Right ventricle myocardium superior (tissue), 1 donor: ENCODE measurements at regions not wholly inside any gene's neighbourhood (a gene's known extent, or its start where the extent isn't known, plus 50 kb on each side); places are given as distances from the start of the nearest gene placed in this dataset.
"Not testable (repeated sequence)": the region's sequence is repeated elsewhere in the genome, so short reads cannot be mapped to it uniquely, and the experiment has no call there.

Experiments used
- ATAC-seq: fragments of 200-7000 bp; cut with Tn5 transposase; one replicate; pipeline ENCODE4 v1.9.1; 2020; ENCODE audit warnings: mild to moderate bottlenecking; ENCODE audit not compliant: poor library complexity
- DNase-seq: peaks from one replicate; pipeline ENCODE4 v3.0.0-alpha.2; 2020
- intact Hi-C: fragments of 100-400 bp; cut with DNase I; formaldehyde crosslinking; loops from one replicate; pipeline ENCODE4 v1.11.2; 2022
- donor health status: DM: no; HTN: yes; CAD: no; lungs with severe emphysema.

DNA sequence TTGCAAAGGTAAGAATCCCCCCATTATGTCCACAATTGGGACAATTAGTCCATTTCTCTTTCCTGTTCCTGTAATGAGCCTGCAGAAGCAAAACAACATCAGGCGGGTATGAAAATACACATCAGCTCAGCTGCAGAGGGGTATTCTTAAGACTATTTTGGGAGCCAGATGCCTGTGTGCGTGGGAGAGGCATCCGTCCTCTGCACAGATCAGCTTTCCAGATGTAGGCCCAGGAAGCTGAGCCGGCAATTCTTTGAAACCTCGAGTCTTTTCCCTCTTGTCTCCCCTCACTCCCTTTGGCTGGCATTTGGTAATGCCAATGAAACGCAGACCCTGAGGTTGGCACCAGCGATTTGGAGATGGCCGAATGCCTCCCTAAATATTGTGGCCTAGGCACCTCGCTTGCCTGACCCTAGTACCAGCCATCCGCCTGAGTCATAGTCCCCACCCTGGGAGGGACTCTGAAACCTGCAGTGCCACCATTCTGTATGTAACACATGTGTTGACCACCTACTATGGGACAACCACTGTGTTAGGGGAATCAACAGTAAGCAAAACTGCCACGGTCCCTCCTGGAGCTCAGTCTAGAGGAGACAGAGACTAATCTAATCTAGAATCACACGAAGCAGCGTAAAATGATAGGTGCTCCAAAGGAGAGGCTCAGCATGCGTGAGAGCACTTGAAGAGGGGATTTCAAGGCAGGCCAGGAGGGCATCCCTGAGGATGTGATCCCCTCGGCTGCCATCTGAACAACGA is 603.0 kb downstream of the MATN1 start:
- DNase-seq (no peak), ATAC-seq (no peak)
- intact Hi-C loops: no loop called here

DNA sequence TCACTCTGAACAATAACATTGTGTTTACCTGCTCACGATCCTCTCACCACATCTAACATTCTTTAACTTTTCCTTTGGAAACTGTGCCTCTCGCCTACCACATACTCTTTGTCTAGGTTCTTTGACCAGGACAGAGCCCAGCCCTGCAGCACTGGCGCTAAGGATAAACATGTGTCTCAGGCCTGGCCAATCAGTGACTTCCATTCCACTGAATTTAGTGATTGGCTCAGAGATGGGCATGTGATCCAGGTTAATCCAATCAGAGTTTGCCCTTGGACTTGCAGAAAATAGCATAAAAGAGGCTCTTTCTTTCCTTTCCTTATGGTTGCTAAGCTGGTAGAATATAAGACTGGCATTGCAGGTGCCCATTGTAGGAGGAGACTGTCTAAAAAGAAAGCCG is 605.7 kb downstream of the MATN1 start:
- intact Hi-C loops: loop anchor here (10.0 kb wide), 2 partner anchors 587 to 603 kb away; no protein-coding TSS in a partner anchor
- no peak for ATAC-seq
- DNase-seq: no peak

DNA sequence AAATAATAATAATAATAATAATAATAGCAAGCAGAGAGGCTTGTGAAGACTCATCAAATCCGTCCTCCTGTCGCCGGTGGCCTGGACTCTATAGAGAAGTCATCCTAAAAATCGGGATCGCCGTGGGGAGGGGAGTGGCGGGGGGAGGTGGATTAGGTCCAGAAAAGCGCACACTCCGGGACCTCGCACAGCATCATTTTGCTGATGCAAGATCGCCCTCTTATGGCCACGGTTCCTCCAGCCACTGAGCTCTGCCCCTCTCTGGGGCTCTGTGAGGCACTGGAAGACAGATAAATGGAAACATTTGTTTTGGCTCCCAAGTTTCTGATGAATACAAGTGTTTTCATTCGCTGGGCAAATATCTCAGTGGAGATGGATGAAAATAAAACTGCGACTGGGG is 612.0 kb downstream of the MATN1 start:
- peak; percentile 74 for ATAC-seq
- intact Hi-C loops: loop anchor here (10.0 kb wide), 2 partner anchors 593 to 597 kb away; no protein-coding TSS in a partner anchor
- peak; percentile 51 for DNase-seq

DNA sequence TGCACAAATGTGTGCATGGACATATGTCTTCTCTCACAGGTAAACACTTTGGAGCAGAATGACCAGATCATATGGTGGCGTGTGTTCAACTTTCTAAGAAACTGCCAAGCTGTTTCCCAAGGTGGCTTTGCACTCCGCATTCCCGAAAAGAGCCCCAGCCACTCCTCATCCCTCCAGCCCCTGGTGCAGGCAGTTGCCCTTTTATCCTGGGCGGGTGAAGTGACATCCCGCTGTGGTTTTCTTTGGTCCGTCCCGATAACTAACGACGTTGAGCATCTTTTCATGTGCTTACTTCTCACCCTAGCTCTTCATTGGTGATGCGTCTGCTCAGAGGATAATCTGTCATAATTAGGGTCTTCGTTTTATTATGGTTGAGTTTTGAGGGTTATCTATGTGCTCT is 612.5 kb downstream of the MATN1 start:
- intact Hi-C loops: loop anchor here (10.0 kb wide), 2 partner anchors 594 to 596 kb away; no protein-coding TSS in a partner anchor
- no peak for ATAC-seq

DNA sequence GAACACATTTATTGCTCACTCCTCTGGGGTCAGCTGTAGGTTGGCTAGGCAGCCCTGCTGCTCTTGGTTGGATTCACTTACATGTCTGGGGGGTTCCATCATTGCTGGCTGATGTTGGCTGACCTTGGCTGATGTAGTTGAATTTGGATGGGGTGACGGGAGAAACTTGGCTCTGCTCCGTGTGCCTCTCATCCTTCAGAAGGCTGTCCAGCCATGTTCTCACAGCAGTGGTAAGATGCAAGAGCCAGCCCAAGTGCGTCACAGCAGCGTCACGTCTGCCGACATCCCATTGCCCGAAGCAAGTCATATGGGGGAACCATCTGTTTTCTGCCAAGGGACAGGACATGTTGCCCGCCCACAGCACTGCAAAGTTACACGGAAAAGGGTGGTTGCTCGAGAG is 613.5 kb downstream of the MATN1 start:
- intact Hi-C loops: loop anchor here (10.0 kb wide), 2 partner anchors 595 kb away; no protein-coding TSS in a partner anchor
- ATAC-seq (no peak), DNase-seq (peak; percentile 47)

More for the DNA sequence above, 612.5 kb downstream of the MATN1 start:
- no peak for DNase-seq

DNA sequence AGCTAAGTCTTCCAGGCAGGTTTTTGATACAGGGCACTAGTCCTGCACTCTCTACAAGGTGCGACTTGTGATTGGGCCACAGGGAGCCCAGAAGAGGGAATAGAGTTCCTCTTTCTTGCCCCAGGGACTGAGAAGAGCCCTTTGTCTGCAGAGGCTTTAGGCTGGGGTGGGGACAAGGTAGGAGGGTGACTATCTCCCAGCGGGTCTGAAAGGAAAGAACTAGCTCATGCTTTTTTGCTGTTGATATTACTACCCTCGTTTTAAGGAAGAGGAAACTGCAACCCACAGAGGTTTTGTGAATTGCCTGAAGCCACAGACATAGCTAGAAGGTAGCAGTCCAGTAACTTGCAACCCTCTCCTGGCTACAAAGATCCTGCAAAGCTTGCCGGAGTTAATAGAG is 615.2 kb downstream of the MATN1 start:
- ATAC-seq (no peak), DNase-seq (no peak)
- intact Hi-C loops: no loop called here

DNA sequence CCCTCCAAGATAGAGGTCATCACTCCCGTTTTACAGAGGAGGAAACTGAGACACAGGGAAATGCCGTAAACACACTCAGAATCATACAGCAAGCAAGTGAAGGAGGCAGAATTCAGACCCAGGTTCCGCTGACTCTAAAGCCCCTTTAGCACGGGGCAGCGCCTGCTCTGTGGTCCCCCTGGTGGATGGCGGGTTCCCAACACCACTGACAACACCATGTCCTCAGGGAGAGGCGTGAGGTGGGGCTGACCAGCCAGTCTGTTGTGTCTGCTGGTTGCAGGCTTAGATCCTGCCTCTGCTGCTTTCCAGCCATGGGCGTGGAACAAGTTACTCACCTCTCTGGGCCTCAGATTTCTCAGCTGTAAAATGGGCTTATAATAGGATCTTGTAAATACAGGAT is 617.3 kb downstream of the MATN1 start:
- DNase-seq (peak; percentile 58), ATAC-seq (peak; percentile 36)

DNA sequence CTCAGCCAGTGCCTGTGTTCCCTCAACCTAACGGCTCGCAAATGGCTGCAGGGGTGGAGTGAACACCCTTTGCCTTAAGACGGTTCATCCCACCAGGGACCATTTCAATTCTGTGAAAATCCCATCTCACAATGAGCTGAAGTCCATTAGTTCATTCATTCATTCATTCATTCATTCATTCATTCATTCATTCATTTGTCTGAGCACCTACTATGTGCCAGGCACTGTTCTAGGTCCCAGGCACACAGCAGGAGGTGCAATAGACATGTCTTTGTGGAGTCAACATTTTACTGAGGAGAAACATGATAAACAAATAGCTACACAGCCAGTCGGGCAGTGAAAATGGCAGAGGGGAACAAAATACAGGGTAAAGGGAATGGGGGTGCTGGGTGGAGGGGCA is 618.8 kb downstream of the MATN1 start:
- intact Hi-C loops: loop anchor here (5.0 kb wide), 1 partner anchor 862 kb away; no protein-coding TSS in a partner anchor
- no peak for ATAC-seq
- DNase-seq: no peak

More for the DNA sequence above, 617.3 kb downstream of the MATN1 start:
- intact Hi-C loops: no loop called here

DNA sequence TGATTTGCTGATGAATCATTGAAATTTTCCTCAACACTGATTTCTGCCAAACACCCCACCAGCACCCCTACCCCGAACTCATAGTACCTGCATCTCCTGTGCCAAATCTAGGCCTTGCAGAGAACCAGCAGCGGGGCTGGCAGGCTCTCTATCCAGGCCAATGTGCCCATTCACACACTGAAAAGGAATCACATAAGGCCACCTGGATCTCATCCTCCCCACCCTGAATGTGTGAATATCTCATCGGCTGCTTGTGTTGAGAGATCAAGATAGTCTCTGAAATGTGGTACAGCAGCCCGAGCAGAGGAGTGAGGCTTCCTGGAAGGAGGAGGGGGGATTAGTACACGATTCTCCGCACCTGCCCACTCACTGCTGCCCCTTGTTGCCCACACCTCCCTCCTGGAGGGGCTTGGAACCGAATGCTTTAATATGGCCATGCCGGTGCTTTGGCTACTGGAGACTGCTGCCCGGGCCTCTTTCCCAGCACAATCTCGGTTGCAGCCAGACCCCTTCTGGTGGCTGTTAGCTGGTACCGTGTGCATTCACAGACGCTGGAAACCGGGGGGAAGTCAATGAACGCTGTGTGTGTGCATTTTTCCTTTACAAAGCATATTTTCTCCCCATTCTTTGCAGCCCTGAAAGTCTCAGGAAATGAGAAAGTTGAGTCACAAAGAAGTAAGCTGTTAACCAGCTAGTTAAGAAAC is 619.5 kb downstream of the MATN1 start:
- ATAC-seq (no peak), DNase-seq (no peak)
- intact Hi-C loops: loop anchor here (5.0 kb wide), 1 partner anchor 862 kb away; no protein-coding TSS in a partner anchor

DNA sequence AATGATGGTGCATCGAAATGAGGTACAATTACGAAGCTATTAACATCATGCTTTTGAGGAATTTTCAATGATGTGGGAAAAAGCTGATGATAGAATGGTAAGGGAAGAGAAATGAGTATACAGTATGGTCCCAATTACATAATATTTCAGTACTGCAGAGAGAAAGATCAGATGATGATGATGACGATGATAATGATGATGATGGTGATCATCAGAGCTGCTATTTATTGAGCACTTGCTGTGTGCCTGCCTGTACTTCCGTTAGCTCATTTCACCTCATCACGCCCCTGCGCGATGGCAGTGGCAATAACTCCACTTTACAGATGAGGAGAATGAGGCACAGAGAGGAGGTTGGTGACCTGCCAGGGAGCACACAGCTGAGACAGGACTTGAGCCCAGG is 620.8 kb downstream of the MATN1 start:
- DNase-seq (no peak), ATAC-seq (no peak)
- intact Hi-C loops: loop anchor here (5.0 kb wide), 1 partner anchor 860 kb away; no protein-coding TSS in a partner anchor

DNA sequence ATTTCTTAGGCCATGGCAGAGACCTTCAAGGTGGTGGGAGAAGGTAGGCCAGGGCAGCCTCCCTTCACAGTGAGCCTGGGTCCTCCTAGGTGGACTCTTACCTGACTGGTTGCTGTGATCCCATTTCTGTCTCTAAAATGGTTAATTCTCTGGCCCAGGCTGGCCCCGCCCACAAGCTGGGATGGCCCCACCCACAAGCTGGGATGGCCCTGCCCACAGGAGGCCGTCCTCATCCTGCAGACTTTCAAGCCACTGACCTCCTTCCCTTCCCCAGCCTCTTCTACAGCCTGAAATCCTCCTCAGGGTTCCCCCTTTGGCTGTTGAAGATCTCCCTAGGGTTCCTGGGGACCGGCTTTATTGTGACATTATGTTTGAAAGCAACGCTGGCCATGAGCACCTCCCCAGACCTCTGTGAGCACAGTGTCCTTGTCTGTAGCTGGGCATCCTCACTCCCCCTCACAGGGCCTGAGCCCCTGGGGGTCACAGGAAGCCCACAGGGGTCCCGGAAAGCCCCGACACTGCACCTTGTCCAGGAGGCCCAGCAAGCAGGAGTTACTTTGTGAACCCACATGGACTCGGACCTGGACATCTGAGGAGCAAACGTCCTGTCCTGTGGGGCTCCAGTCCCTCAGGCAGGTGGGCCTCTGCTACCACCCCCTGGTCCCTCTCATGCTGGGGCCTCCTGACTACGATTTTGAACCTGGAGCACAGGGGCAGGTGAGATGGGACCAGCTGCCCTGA is 621.7 kb downstream of the MATN1 start:
- intact Hi-C loops: loop anchor here (5.0 kb wide), 1 partner anchor 859 kb away; no protein-coding TSS in a partner anchor
- ATAC-seq: no peak
- no peak for DNase-seq

DNA sequence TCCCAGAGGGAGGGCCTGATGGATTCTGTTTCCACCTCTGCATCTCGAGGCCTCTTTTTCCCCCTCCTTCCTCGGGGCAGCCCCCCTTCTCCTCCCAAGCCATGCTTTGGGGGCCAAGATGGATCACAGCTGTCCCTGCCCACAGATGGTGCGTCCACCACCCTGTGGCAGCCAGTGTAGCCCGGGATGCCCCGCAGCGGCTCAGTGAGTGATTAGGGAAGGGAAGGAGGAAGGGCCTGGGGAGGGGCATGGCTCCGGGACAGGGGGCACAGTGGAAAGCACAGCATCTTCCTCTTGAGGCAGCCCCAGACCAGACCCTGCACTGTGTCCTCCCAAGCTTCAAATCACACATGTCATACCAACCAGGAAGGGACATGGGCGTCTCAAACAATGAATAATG is 622.4 kb downstream of the MATN1 start:
- DNase-seq (no peak), ATAC-seq (no peak)
- intact Hi-C loops: loop anchor here (5.0 kb wide), 1 partner anchor 859 kb away; no protein-coding TSS in a partner anchor

DNA sequence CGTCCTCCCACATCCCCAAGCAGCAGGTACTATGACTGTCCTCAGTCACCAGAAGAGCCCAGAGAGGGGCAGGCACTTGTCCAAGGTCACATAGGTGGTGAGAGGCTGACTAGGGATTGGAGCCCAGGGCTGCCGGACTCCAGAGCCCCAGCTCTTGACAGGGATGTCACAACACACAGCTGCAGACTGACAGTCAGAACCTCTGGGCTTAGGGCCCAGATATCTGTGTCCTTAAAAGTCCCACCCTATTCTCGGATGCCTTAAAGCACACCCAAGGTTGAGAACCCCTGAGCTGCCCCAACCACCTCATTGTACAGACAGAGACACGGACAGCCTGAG is 622.9 kb downstream of the MATN1 start:
- ATAC-seq: peak; percentile 58
- no peak for DNase-seq
- intact Hi-C loops: loop anchor here (5.0 kb wide), 1 partner anchor 858 kb away; no protein-coding TSS in a partner anchor

DNA sequence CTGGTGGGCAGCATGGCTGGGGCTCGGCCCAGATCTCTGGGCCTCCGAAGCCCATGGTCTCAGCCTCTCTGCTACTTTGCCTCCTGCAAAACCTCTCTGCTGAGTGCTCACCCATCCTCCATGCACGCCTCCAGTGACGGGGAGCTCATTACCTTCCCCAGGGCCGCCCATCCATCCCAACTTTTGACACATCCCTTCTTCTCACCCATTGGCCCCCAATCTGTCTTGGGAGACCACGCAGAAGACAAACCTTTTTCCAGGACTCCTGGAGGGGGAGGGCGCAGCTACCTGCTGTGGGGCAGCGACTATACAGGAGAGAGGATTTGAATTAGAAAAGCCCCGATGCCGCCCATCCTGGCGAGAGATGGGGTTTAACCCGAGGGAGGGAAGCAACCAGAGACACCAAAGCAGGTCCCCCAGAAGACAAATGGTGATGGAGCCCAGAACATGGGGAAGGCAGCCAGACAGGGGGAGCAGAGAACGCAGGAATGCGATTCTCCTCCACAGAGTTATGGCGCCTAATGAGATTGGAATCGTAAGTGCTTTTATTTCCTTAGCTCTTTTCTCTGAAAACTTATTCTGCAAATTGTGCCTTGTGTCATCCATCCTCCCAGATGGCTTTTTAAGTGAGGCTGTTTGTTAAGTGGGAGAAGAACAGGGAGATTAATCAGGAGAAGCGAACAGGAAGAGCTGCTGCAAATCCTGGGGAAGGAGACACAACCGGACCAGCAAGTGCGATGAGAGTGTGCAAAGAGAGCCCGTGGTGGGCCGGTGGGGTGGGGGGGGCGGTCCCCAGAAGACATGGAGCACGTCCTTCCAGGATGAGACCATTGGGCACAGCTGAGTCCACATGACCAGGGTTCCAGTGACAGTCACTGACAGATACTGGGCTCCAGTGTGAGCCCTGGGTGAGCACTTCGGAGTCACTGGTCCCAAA is 623.5 kb downstream of the MATN1 start:
- ATAC-seq (no peak), DNase-seq (no peak)
- intact Hi-C loops: loop anchor here (5.0 kb wide), 1 partner anchor 858 kb away; no protein-coding TSS in a partner anchor

DNA sequence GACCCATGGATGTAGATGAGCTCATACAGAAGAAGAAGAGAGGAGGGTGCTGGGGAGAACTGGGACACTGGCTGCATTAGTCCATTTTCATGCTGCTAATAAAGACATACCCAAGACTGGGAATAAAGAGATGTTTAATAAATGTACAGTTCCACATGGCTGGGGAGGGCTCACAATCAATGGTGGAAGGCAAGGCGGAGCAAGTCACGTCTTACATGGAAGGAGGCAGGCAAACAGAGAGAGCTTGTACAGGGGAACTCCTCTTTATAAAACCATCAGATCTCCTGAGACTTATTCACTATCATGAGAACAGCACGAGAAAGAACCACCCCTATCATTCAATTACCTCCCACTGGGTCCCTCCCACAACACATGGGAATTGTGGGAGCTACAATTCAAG is 625.5 kb downstream of the MATN1 start:
- intact Hi-C loops, ATAC-seq, DNase-seq: not testable (repeated sequence)

DNA sequence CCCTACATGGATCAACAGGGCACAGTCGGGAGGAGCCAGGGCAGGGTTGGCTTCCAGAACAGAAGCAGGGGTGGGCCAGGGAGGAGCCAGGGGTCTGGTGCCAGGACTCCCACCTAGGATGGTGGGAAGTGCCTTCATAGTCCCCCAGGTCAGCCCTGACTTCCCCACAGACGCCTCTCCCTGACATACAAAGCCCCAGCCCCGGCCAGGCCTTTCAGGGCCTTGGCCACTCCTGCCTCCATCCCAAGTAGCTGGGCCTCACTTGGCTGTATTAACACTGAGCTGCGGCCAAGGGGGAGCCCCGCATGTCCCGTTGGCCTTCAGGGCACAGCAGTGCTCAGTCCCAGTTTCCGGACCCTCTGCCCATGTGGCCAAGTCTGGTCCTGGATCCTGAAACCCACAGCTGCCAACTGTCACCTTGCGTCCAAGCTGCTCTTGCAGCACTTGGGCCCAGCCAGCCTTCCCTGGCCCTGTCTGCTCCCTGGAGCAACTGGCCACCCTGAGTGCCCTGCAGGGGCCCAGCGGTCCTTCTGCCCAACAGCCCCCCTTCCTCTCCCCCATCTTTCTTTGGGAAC is 627.8 kb downstream of the MATN1 start:
- ATAC-seq (no peak), DNase-seq (no peak)
- intact Hi-C loops: no loop called here

DNA sequence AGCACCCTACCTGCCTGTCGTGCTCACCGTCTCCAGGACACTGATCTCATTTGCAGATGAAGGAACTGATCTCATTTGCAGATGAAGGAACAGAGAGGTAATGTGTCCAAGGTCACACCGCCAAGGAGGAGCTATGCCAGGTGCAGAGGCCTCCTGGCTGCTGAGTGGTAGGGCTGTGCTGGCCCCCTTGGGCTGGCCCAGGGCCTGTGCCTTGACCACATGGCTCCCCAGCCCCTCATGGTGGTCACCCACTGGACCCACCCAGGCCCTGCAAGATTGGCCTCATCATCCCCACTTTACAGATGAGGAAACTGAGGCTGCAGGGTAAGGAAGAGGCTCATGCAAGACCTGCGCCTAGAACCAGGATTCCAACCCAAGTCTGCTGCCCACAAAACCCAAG is 628.3 kb downstream of the MATN1 start:
- ATAC-seq (no peak), DNase-seq (no peak)
- intact Hi-C loops: no loop called here
